ENCODE measurements at regions not wholly inside any gene's neighbourhood (a gene's known extent, or its start where the extent isn't known, plus 50 kb on each side); places are given as distances from the start of the nearest gene placed in this dataset.

DNA sequence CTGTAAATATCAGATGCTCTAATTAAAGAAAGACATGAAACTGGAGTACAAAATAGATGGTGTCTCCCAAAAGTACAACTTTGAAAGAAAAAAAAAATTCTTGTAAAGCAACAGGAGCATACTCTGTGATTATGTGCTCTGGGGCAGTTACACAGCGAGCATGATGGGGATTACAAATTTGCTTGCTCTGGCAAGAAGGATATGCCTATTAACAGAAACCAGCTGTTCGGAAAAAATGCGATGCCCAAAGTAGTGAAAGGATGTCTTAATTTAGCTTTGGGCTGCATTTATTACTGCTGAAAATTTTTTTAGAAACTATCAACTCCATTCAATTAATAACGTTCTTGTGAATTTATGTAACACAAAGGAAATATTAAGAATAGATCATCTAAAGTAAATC is 256.9 kb upstream of the TPK1 start:
- no peak for DNase-seq (ENCODE audit: low read depth)
- H3K4me3 ChIP-seq (ENCODE audit: low read depth, low read length), result no peak overlapping the region
- TF ChIP-seq, protein P1, sequence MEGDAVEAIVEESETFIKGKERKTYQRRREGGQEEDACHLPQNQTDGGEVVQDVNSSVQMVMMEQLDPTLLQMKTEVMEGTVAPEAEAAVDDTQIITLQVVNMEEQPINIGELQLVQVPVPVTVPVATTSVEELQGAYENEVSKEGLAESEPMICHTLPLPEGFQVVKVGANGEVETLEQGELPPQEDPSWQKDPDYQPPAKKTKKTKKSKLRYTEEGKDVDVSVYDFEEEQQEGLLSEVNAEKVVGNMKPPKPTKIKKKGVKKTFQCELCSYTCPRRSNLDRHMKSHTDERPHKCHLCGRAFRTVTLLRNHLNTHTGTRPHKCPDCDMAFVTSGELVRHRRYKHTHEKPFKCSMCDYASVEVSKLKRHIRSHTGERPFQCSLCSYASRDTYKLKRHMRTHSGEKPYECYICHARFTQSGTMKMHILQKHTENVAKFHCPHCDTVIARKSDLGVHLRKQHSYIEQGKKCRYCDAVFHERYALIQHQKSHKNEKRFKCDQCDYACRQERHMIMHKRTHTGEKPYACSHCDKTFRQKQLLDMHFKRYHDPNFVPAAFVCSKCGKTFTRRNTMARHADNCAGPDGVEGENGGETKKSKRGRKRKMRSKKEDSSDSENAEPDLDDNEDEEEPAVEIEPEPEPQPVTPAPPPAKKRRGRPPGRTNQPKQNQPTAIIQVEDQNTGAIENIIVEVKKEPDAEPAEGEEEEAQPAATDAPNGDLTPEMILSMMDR (IDR thresholded peaks at IDR 0.05; ENCODE audit: insufficient read depth, low read length), result no peak

- DNase-seq (ENCODE audit: low read depth), result no peak
- H3K4me3 ChIP-seq (ENCODE audit: low read depth, low read length), result no peak overlapping the region
- TF ChIP-seq, protein P1 (IDR thresholded peaks at IDR 0.05; ENCODE audit: insufficient read depth, low read length), result no peak
Measured at GRCh38 chr7:145088111-145088745, 252.4 kb upstream of the TPK1 start.

DNA sequence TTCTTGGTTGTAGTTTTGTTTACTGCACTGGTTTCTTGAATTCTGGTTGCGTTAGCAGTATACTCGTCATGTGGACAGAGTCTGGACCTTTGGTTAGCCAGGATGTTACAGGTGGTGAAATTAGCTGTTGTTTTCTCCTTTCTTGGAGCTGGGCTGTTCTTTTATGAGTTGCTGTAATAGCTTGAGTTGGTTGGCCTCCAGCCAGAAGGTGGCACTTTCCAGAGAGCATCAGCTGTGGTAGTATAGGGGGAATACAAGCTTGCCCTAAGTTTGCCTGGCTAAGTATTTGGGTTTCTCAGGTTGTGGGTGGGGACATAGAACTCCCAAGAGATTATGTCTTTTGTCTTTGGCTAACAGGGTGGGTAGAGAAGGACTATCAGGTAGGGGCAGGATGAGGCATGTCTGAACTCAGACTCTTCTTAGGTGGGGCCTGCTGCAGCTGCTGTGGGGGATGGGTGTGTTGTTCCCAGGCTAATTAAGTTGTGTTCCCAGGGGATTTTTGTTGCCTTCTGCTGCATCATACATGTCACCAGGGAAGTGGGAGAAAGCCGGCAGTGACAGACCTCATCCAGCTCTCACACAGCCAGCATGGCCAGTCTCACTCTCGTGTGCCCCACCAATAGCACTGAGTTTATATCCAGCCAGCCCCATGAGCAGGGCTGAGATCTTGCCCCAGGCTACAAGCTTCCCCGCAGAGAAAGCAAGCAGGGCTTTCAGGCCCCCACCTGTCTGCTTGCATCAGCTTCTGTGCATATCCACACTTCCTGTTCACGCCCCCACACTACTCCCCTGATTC is 246.7 kb upstream of the TPK1 start:
- no peak for DNase-seq (ENCODE audit: low read depth)
- H3K4me3 ChIP-seq (ENCODE audit: low read depth, low read length), result no peak overlapping the region
- TF ChIP-seq, protein P1 (IDR thresholded peaks at IDR 0.05; ENCODE audit: insufficient read depth, low read length), result no peak

- TF ChIP-seq, protein P1 (IDR thresholded peaks at IDR 0.05; ENCODE audit: insufficient read depth, low read length), result no peak
- no peak for DNase-seq (ENCODE audit: low read depth)
- H3K4me3 ChIP-seq (ENCODE audit: low read depth, low read length), result no peak overlapping the region
Measured at GRCh38 chr7:145065473-145065872, 229.6 kb upstream of the TPK1 start.

GRCh38 chr7:145064114-145064513 is 228.3 kb upstream of the TPK1 start:
- no peak for DNase-seq (ENCODE audit: low read depth)
- H3K4me3 ChIP-seq (ENCODE audit: low read depth, low read length), result no peak overlapping the region
- TF ChIP-seq, protein P1 (IDR thresholded peaks at IDR 0.05; ENCODE audit: insufficient read depth, low read length), result no peak

DNA sequence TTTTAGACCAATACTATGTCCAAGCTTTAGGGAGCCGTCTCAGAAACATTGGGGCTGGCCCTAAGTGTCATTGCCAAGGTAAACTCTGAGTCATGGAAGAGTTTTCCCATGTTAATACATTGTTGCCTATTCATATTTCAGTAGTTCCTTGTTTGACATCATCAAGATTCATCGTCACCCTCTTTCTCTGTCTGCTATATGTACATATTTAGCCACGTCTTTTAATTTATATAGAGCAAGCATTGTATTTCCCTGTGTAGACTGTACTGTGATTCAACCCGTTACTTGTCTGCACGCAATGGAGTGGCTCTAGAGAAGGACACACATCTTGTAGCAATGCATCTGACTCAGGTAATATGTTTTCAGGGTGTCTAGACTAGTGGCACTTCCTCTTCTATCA is 217.9 kb upstream of the TPK1 start:
- no peak overlapping the region for H3K4me3 ChIP-seq (ENCODE audit: low read depth, low read length)
- no peak for DNase-seq (ENCODE audit: low read depth)
- TF ChIP-seq, protein P1 (IDR thresholded peaks at IDR 0.05; ENCODE audit: insufficient read depth, low read length), result no peak
